ENCODE measurements at regions not wholly inside any gene's neighbourhood (a gene's known extent, or its start where the extent isn't known, plus 50 kb on each side); places are given as distances from the start of the nearest gene placed in this dataset.
A peak's percentile ranks its signal among the peaks of the same experiment; 100 is the strongest.

DNA sequence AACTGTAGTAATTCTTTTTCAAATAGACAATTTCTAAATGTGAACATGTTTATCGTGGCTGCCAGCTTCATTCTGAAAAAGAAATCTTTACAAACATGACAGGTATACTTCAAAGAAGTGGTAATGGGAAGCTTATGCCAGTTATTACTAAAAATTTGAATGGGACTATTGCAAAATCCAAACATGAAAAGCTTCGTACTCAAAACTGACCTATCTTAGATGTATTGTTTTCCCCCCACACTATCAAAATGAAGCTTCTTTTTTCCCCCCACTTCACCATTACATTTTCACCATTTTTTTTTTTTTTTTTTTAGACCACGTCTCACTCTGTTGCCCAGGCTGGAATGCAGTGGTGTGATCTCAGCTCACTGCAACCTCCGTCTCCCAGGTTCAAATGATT lies 50.4 kb upstream of the SERTAD2 start:
- 100% methylated on average over 1 of the region's 4 CpGs for WGBS (ENCODE audit: insufficient coverage)

DNA sequence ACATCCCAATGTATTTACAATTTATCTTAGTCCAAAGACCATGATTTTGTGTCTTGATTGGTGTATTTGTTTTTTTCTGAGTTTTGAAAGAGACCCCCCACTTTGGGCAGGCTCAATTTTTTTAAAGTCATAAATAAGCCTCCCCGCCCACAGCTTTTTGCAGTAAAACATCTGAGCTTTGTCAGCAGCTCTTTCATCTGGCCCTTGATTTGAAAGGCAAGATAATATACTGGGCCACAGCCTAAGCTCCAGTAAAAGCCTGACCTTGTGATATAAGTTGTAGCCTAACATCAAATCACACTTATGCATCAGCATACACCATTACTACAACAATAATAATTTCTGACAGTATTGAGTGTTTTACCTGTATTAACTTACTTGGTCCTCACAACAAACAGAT lies 51.3 kb upstream of the SERTAD2 start:
- Histone ChIP-seq H3K9me3 (ENCODE audit: control insufficient read depth, insufficient read depth, low read length) (no peaks in the 10 kb centered on the region), H3K4me3 (ENCODE audit: low read depth, low read length) (no peak overlapping the region), H3K27ac (ENCODE audit: low read depth, low read length) (no peak overlapping the region), H3K4me1 (ENCODE audit: control insufficient read depth, insufficient read depth, low read length) (no peaks in the 10 kb centered on the region), H3K36me3 (ENCODE audit: control insufficient read depth, insufficient read depth, low read length) (no peaks in the 10 kb centered on the region), H3K27me3 (ENCODE audit: control insufficient read depth, insufficient read depth, low read length) (no peaks in the 10 kb centered on the region)
- no peak for DNase-seq (ENCODE audit: low read depth in 4 of 6, low spot score in 6 of 6)
- whole genome bisulfite sequencing (ENCODE audit: insufficient coverage), result no CpG with 5 or more reads among the region's 1 CpG

More for the DNA sequence above, 50.4 kb upstream of the SERTAD2 start:
- Histone ChIP-seq H3K27me3 (ENCODE audit: control insufficient read depth, insufficient read depth, low read length) (no peaks in the 10 kb centered on the region), H3K27ac (ENCODE audit: low read depth, low read length) (no peak overlapping the region), H3K36me3 (ENCODE audit: control insufficient read depth, insufficient read depth, low read length) (no peaks in the 10 kb centered on the region), H3K4me3 (ENCODE audit: low read depth, low read length) (no peak overlapping the region), H3K9me3 (ENCODE audit: control insufficient read depth, insufficient read depth, low read length) (no peaks in the 10 kb centered on the region), H3K4me1 (ENCODE audit: control insufficient read depth, insufficient read depth, low read length) (no peaks in the 10 kb centered on the region)
- no peak for DNase-seq (ENCODE audit: low read depth in 4 of 6, low spot score in 6 of 6)

DNA sequence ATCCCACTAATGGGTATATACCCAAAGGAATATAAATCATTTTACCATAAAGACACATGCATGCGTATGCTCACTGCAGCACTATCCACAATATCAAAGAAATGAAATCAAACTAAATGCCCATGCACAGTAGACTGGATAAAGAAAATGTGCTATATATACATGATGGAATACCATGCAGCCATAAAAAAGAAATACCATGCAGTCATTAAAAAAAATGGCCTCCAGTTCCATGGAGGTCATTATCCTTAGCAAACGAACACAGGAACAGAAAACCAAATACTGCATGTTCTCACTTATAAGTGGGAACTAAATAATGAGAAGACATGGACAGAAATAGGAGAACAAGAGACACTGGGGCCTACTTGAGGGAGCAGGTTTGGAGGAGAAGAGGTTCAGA lies 53.6 kb upstream of the SERTAD2 start:
- no peaks in the 10 kb centered on the region for H3K9me3 ChIP-seq (ENCODE audit: control insufficient read depth, insufficient read depth, low read length)
- no peak for DNase-seq (ENCODE audit: low read depth in 4 of 6, low spot score in 6 of 6)
- no peaks in the 10 kb centered on the region for H3K36me3 ChIP-seq (ENCODE audit: control insufficient read depth, insufficient read depth, low read length)
- no peak overlapping the region for H3K4me3 ChIP-seq (ENCODE audit: low read depth, low read length)
- H3K4me1 ChIP-seq (ENCODE audit: control insufficient read depth, insufficient read depth, low read length), result no peaks in the 10 kb centered on the region
- WGBS (ENCODE audit: insufficient coverage), result no CpG with 5 or more reads among the region's 2 CpGs
- H3K27me3 ChIP-seq (ENCODE audit: control insufficient read depth, insufficient read depth, low read length), result no peaks in the 10 kb centered on the region
- H3K27ac ChIP-seq (ENCODE audit: low read depth, low read length), result no peak overlapping the region

DNA sequence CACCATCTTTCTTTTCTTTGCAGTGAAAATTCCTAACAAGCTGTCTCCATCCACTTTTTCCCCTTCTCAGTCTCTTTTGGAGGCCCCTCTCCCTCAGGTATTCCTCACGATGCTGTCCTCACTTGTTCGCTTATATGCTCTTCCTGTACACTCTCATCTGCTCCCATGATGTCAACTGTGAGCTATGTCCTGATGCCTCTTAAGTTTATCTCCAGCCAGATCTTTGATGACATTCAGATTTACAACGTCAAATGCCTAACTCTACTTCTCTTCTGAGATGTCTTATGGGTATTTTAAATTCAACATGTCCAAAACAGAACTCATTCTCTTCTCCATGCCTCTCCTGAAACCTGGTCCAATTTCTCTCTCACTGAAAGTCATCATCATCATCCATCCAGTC lies 55.1 kb upstream of the SERTAD2 start:
- Histone ChIP-seq H3K4me3 (ENCODE audit: low read depth, low read length) (no peak overlapping the region), H3K27me3 (ENCODE audit: control insufficient read depth, insufficient read depth, low read length) (no peaks in the 10 kb centered on the region), H3K9me3 (ENCODE audit: control insufficient read depth, insufficient read depth, low read length) (no peaks in the 10 kb centered on the region), H3K27ac (ENCODE audit: low read depth, low read length) (no peak overlapping the region), H3K36me3 (ENCODE audit: control insufficient read depth, insufficient read depth, low read length) (no peaks in the 10 kb centered on the region), H3K4me1 (ENCODE audit: control insufficient read depth, insufficient read depth, low read length) (no peaks in the 10 kb centered on the region)
- 100% methylated on average over 3 of the region's 3 CpGs for WGBS (ENCODE audit: insufficient coverage)
- DNase-seq (ENCODE audit: low read depth in 4 of 6, low spot score in 6 of 6), result no peak

DNA sequence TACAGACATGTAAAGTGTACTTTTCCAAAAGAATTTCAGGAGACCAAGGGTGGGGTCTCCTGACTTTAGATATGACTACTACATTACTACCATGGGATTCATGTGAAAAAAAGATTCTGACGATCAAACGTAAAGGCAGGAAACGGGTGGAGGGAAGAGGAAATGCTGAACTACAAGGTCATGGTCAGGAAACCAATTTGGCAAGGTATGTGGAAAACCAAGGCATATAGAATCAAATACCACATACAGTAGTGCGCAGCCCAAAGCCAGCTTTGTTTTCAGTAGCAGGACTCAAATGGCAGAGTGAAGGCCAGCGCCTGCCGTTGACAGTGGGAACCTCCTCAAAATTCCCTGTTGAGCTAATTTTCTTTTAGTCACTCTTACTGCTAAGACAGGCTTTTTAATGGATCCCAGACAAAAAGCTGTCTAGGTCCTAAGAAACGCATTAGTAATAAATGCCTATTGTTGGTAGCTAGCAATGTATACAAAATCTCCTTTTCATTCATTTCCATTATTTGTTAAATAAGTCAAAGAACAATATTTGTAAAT lies 57.6 kb upstream of the SERTAD2 start:
- no peaks in the 10 kb centered on the region for H3K9me3 ChIP-seq (ENCODE audit: control insufficient read depth, insufficient read depth, low read length)
- whole genome bisulfite sequencing (ENCODE audit: insufficient coverage), result 70% methylated on average over 2 of the region's 7 CpGs
- no peak overlapping the region for H3K4me3 ChIP-seq (ENCODE audit: low read depth, low read length)
- H3K27ac ChIP-seq (ENCODE audit: low read depth, low read length), result no peak overlapping the region
- no peak for DNase-seq (ENCODE audit: low read depth in 4 of 6, low spot score in 6 of 6)
- no peaks in the 10 kb centered on the region for H3K36me3 ChIP-seq (ENCODE audit: control insufficient read depth, insufficient read depth, low read length)
- H3K4me1 ChIP-seq (ENCODE audit: control insufficient read depth, insufficient read depth, low read length), result no peaks in the 10 kb centered on the region
- H3K27me3 ChIP-seq (ENCODE audit: control insufficient read depth, insufficient read depth, low read length), result no peaks in the 10 kb centered on the region

DNA sequence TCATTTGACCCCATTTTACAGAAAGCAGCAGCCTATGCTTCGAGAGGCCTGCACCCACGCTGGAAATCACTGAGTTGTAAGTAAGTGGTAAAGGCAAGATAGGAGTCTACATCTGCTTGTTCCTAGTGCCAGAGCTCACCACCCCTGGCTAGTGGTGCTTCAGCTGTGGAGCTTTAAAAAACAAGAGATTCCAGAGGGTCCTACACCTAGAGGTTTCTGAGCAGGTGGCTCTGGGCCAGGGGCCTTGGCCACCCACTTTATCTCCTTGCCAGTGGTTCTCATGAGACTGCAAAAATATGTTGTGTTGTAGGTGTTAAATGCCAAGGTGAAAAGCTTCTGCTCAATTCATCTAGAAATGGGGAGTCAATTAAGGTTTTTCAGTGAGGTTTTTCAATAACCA lies 60.0 kb upstream of the SERTAD2 start:
- Histone ChIP-seq H3K4me1 (ENCODE audit: control insufficient read depth, insufficient read depth, low read length) (peaks cover 3% of the 10 kb centered on the region), H3K27me3 (ENCODE audit: control insufficient read depth, insufficient read depth, low read length) (no peaks in the 10 kb centered on the region), H3K9me3 (ENCODE audit: control insufficient read depth, insufficient read depth, low read length) (no peaks in the 10 kb centered on the region), H3K27ac (ENCODE audit: low read depth, low read length) (no peak overlapping the region), H3K4me3 (ENCODE audit: low read depth, low read length) (no peak overlapping the region), H3K36me3 (ENCODE audit: control insufficient read depth, insufficient read depth, low read length) (no peaks in the 10 kb centered on the region)
- no CpG with 5 or more reads among the region's 2 CpGs for WGBS (ENCODE audit: insufficient coverage)
- DNase-seq (ENCODE audit: low read depth in 4 of 6, low spot score in 6 of 6), result no peak

DNA sequence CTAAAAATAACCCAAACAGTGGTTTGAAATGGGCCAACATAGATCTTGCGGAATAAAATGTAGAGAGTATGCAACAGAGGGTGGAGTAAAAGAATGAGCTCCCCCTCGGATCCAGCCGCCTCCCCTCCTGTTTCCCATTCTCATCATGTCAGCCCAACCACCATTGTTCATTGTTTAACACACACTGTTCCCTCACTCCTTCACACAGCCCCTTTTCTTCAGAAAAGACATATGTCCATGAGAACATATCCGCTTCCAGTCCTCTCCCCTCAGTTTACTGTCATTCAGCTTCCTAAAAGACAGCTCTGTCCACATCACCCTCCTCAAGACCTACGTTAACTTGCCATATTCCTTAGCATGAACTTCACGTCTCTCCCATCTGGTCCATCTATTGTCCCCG lies 62.9 kb upstream of the SERTAD2 start:
- no peak overlapping the region for H3K4me3 ChIP-seq (ENCODE audit: low read depth, low read length)
- DNase-seq (ENCODE audit: low read depth in 4 of 6, low spot score in 6 of 6), result peak in 2 of 6 donors; percentile 34 to 53
- WGBS (ENCODE audit: insufficient coverage), result 55% methylated on average over 5 of the region's 7 CpGs
- no peaks in the 10 kb centered on the region for H3K27me3 ChIP-seq (ENCODE audit: control insufficient read depth, insufficient read depth, low read length)
- peaks cover 5% of the 10 kb centered on the region for H3K4me1 ChIP-seq (ENCODE audit: control insufficient read depth, insufficient read depth, low read length)
- H3K36me3 ChIP-seq (ENCODE audit: control insufficient read depth, insufficient read depth, low read length), result no peaks in the 10 kb centered on the region
- H3K9me3 ChIP-seq (ENCODE audit: control insufficient read depth, insufficient read depth, low read length), result no peaks in the 10 kb centered on the region
- H3K27ac ChIP-seq (ENCODE audit: low read depth, low read length), result no peak overlapping the region

DNA sequence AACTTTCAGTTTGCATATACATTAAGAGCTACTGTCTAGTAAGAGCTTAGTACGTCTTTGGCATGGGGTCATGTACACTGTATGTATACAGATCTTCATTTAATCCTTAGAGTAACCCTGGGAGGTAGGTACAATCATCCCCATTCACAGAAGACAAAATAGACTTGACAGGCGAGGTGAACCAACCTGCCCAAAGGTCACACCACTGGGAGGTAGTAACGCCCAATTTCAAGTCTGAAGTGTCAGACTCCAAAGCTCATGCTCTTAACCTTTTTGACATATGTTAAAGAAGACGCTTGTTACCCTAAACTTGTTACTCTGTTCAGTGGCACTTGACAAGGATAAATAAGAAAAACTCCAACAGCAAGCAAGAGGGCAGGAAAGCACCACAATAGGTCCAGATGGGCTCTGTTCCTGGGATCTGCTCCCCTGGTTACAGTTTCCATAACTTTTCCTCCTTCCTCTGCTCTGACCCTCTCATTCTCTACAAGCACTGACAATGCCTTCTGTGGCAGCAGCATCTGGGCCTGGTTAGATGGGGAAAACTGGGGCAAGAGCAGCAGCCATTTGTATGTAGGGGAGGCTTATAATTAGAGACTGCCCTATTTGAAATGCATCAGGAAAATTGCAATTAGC lies 64.7 kb upstream of the SERTAD2 start:
- Histone ChIP-seq H3K36me3 (ENCODE audit: control insufficient read depth, insufficient read depth, low read length) (no peaks in the 10 kb centered on the region), H3K27me3 (ENCODE audit: control insufficient read depth, insufficient read depth, low read length) (no peaks in the 10 kb centered on the region), H3K4me3 (ENCODE audit: low read depth, low read length) (no peak overlapping the region), H3K9me3 (ENCODE audit: control insufficient read depth, insufficient read depth, low read length) (no peaks in the 10 kb centered on the region), H3K4me1 (ENCODE audit: control insufficient read depth, insufficient read depth, low read length) (peaks cover 5% of the 10 kb centered on the region), H3K27ac (ENCODE audit: low read depth, low read length) (no peak overlapping the region)
- 79% methylated on average over 3 of the region's 4 CpGs for WGBS (ENCODE audit: insufficient coverage)
- DNase-seq (ENCODE audit: low read depth in 4 of 6, low spot score in 6 of 6), result no peak

DNA sequence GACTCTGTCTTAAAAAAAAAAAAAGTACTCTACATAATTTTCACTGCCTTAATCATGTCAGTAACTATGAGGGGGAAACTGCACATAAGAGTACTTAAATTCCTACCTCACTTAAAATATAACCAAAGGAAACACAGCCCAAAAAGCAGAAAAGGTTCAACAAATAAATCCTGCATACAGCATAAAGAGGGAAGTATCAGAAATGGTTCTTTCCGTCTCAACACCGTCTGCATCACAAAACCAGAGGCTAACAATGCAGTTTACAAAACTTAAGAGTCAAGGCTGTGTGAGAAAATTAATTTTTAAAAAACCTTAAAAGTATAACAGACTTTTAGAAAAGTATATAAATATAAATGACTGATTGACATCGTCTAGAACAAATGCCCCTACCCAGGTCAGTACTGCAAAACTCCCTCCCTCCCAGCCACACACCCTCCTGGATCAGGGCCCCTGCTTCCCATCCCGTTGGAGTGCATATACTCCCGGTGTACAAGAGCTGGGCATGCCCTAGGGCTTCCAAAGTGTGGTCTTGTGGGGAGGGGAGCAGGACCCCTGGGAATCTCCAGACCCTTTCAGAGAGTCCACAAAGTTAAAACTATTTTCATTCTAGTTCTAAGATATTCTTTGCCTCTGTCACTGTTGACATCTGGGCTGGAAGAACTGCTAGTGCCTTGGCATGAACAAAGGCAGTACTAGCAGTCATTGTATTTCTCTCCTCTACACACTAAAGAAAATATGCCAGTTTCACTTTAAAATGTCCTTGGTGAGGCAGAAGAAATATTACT lies 67.0 kb upstream of the SERTAD2 start:
- no CpG with 5 or more reads among the region's 5 CpGs for WGBS (ENCODE audit: insufficient coverage)
- no peak overlapping the region for H3K27ac ChIP-seq (ENCODE audit: low read depth, low read length)
- DNase-seq (ENCODE audit: low read depth in 4 of 6, low spot score in 6 of 6), result no peak

DNA sequence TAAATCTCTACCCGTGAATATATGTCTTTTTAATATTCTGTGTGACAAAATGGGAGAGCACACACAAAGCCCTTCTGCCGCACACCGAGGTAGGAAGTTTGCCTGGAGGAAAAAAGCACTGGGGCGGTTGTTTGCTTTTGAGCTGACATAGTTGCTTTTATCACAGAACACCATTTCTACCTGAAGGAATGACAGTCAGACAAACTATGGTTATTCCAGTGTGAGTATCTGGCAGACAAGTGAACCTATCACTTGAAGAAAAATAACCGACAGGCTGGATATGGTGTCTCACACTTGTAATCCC lies 67.6 kb upstream of the SERTAD2 start:
- H3K4me1 ChIP-seq (ENCODE audit: control insufficient read depth, insufficient read depth, low read length), result peaks cover 5% of the 10 kb centered on the region
- no peak overlapping the region for H3K27ac ChIP-seq (ENCODE audit: low read depth, low read length)
- peak in 1 of 6 donors; percentile 31 for DNase-seq (ENCODE audit: low read depth in 4 of 6, low spot score in 6 of 6)
- WGBS (ENCODE audit: insufficient coverage), result 80% methylated on average over 1 of the region's 5 CpGs
- no peaks in the 10 kb centered on the region for H3K36me3 ChIP-seq (ENCODE audit: control insufficient read depth, insufficient read depth, low read length)
- no peaks in the 10 kb centered on the region for H3K27me3 ChIP-seq (ENCODE audit: control insufficient read depth, insufficient read depth, low read length)
- H3K4me3 ChIP-seq (ENCODE audit: low read depth, low read length), result no peak overlapping the region
- H3K9me3 ChIP-seq (ENCODE audit: control insufficient read depth, insufficient read depth, low read length), result no peaks in the 10 kb centered on the region

More for the DNA sequence above, 67.0 kb upstream of the SERTAD2 start:
- Histone ChIP-seq H3K4me1 (ENCODE audit: control insufficient read depth, insufficient read depth, low read length) (peaks cover 5% of the 10 kb centered on the region), H3K36me3 (ENCODE audit: control insufficient read depth, insufficient read depth, low read length) (no peaks in the 10 kb centered on the region), H3K9me3 (ENCODE audit: control insufficient read depth, insufficient read depth, low read length) (no peaks in the 10 kb centered on the region), H3K4me3 (ENCODE audit: low read depth, low read length) (no peak overlapping the region), H3K27me3 (ENCODE audit: control insufficient read depth, insufficient read depth, low read length) (no peaks in the 10 kb centered on the region)
